Right lobe of liver (tissue), 4 donors: ENCODE measurements at regions not wholly inside any gene's neighbourhood (a gene's known extent, or its start where the extent isn't known, plus 50 kb on each side); places are given as distances from the start of the nearest gene placed in this dataset.

ENCODE experiments used
- CTCF ChIP-seq, 4 donors: fragments of 200-600 bp in 3 of 4; fragments of 450-650 bp in 1 of 4; IDR thresholded peaks; one replicate each; pipeline versions ENCODE4 v1.5.1 to v1.8.0; 2016 to 2022; ENCODE audit warnings: antibody characterized with exemption in 4 of 4, mild to moderate bottlenecking in 2 of 4
- POLR2A ChIP-seq: fragments of 450-650 bp; IDR thresholded peaks from one replicate; pipeline ENCODE4 v1.6.1; 2017; ENCODE audit warnings: antibody characterized with exemption, mild to moderate bottlenecking
- donor health status: DM: no; HTN: no; CAD: no.
- donor health status: DM: no; HTN: no; CAD: no.
- donor health status: DM: no; HTN: yes; CAD: no.

GRCh38 chr6:120352491-120352890 is 981.8 kb downstream of the TBC1D32 start:
- TF ChIP-seq CTCF (IDR thresholded peaks at IDR 0.05) (no peak), POLR2A (no peak)
